Right lobe of liver (tissue), 6 donors: ENCODE measurements at regions not wholly inside any gene's neighbourhood (a gene's known extent, or its start where the extent isn't known, plus 50 kb on each side); places are given as distances from the start of the nearest gene placed in this dataset.

ENCODE experiments used
- ATAC-seq, 4 donors: fragments of 200-7000 bp; cut with Tn5 transposase; one replicate each; pipeline ENCODE4 v1.9.1; 2020; ENCODE audit warnings: mild to moderate bottlenecking in 4 of 4, moderate library complexity in 4 of 4
- DNase-seq, 3 donors: peaks; one replicate each; pipeline ENCODE4 v3.0.0-alpha.2; 2020
- H3K27ac ChIP-seq, 3 donors: fragments of 200-600 bp; one replicate each; pipeline ENCODE4 v1.8.0; 2022
- H3K27me3 ChIP-seq, 2 donors: fragments of 200-600 bp; one replicate each; pipeline ENCODE4 v1.8.0; 2022
- H3K36me3 ChIP-seq, 4 donors: fragments of 200-600 bp; sonication (generic) in 1 of 4; one replicate each; pipeline versions ENCODE4 v1.5.1 to v1.8.0; 2017 to 2022; ENCODE audit warnings: control low read depth in 1 of 4
- H3K4me1 ChIP-seq, 4 donors: fragments of 200-600 bp; sonication (generic) in 1 of 4; one replicate each; pipeline versions ENCODE4 v1.5.1 to v1.8.0; 2017 to 2022; ENCODE audit warnings: control low read depth in 1 of 4
- H3K4me3 ChIP-seq, 3 donors: fragments of 200-600 bp; one replicate each; pipeline ENCODE4 v1.8.0; 2022
- H3K9me3 ChIP-seq, 4 donors: fragments of 200-600 bp; sonication (generic) in 1 of 4; one replicate each; pipeline versions ENCODE4 v1.5.1 to v1.8.0; 2017 to 2022; ENCODE audit warnings: control low read depth in 1 of 4
- POLR2A ChIP-seq: fragments of 450-650 bp; IDR thresholded peaks from one replicate; pipeline ENCODE4 v1.6.1; 2017; ENCODE audit warnings: antibody characterized with exemption, mild to moderate bottlenecking
- WGBS: methylation state at CpG from one replicate; pipeline ENCODE4 v1.1.6; 2018; ENCODE audit warnings: low coverage, low lambda C conversion rate; ENCODE audit not compliant: insufficient coverage; ENCODE audit errors: missing lambda C conversion rate; 5-methylcytosine and 5-hydroxymethylcytosine counted together
- intact Hi-C, 2 donors: fragments of 100-400 bp; cut with DNase I; formaldehyde crosslinking; loops; one replicate each; pipeline versions ENCODE4 v1.11.2 to v1.14.1; 2022
- TF ChIP-seq, protein P1 (sequence below), 4 donors: fragments of 200-600 bp in 3 of 4; fragments of 450-650 bp in 1 of 4; IDR thresholded peaks; one replicate each; pipeline versions ENCODE4 v1.5.1 to v1.8.0; 2016 to 2022; ENCODE audit warnings: antibody characterized with exemption in 4 of 4, mild to moderate bottlenecking in 2 of 4
- donor health status: DM: no; HTN: yes; CAD: no.
- donor health status: DM: no; HTN: no; CAD: no.
- donor health status: DM: no; HTN: no; CAD: no.
- donor health status: DM: no; HTN: yes; CAD: no.
- donor health status: DM: no; HTN: yes; CAD: no.

DNA sequence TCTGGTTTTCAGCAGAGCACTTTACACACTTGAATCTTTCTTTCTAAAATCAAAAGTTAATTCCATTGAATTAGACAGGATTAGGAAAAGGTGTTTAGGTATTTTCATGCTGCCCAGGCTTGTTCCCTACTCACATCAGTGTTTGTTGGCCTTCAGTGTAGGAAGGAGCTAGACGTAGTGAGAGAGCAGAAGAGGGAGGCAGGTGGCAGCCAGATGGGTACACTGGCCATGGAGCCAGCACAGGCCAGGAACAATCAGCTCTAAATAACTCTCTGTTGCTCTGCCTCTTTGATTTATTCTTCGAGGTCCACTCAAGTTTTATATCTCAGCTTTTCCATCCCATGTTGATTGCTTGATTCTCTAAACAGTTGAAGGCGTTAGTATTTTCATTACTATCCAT lies 529.6 kb downstream of the PSAT1 start:
- Histone ChIP-seq H3K27me3 (no peaks in the 10 kb centered on the region), H3K9me3 (no peaks in the 10 kb centered on the region), H3K27ac (no peak overlapping the region), H3K4me3 (no peak overlapping the region), H3K4me1 (no peaks in the 10 kb centered on the region), H3K36me3 (no peaks in the 10 kb centered on the region)
- no peak for DNase-seq
- intact Hi-C loops = no loop called here
- ATAC-seq = no peak
- WGBS = 41% methylated on average over 3 of the region's 3 CpGs
- TF ChIP-seq, protein P1, sequence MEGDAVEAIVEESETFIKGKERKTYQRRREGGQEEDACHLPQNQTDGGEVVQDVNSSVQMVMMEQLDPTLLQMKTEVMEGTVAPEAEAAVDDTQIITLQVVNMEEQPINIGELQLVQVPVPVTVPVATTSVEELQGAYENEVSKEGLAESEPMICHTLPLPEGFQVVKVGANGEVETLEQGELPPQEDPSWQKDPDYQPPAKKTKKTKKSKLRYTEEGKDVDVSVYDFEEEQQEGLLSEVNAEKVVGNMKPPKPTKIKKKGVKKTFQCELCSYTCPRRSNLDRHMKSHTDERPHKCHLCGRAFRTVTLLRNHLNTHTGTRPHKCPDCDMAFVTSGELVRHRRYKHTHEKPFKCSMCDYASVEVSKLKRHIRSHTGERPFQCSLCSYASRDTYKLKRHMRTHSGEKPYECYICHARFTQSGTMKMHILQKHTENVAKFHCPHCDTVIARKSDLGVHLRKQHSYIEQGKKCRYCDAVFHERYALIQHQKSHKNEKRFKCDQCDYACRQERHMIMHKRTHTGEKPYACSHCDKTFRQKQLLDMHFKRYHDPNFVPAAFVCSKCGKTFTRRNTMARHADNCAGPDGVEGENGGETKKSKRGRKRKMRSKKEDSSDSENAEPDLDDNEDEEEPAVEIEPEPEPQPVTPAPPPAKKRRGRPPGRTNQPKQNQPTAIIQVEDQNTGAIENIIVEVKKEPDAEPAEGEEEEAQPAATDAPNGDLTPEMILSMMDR (IDR thresholded peaks at IDR 0.05) = no peak
- TF ChIP-seq POLR2A = no peak

DNA sequence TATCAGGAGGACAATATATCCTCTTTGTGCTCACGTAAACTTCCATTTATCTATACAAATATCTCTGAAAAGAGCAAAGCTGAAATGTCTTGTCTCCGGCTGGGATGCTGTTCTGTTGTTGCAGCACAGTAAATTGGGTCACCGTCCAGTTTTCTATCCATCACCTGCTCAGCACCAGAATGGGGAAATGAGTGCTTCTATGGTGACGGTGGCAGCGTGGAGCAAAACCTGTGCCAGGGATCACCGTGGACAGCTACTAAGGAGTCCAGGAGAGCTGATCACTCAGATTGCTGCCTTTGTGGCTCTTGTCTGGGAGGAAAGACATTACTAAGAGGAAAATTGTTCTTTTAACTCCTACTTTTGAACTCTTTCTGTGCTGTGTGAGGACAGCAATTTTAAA lies 531.6 kb downstream of the PSAT1 start:
- no peak for TF ChIP-seq POLR2A
- TF ChIP-seq, protein P1 (IDR thresholded peaks at IDR 0.05) = no peak
- H3K27me3 ChIP-seq = no peaks in the 10 kb centered on the region
- intact Hi-C loops = no loop called here
- H3K36me3 ChIP-seq = no peaks in the 10 kb centered on the region
- H3K4me3 ChIP-seq = no peak overlapping the region
- ATAC-seq (no peak), DNase-seq (no peak)
- no peaks in the 10 kb centered on the region for H3K4me1 ChIP-seq
- WGBS = 72% methylated on average over 6 of the region's 6 CpGs
- H3K27ac ChIP-seq = no peak overlapping the region
- no peaks in the 10 kb centered on the region for H3K9me3 ChIP-seq

DNA sequence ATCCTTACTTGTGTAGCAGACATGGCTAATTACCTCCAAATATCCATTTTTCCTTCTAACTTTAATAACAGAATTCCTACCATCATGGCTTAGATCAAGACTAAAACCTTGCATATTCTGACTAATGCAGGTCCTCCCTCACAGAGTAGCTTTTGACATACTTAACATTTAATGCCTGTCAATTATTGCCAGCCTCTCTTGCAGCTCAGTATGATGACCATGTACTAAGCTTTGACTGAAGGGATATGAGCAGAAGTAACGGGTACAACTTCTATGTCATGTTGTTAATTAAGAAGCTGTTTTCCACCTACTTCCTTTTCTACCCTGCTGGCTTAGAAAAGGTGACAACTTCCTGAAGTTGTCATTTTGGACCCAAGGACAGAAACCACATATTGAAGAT lies 533.4 kb downstream of the PSAT1 start:
- no peak for ATAC-seq
- no peak overlapping the region for H3K4me3 ChIP-seq
- H3K4me1 ChIP-seq = no peaks in the 10 kb centered on the region
- no peaks in the 10 kb centered on the region for H3K36me3 ChIP-seq
- H3K9me3 ChIP-seq = no peaks in the 10 kb centered on the region
- TF ChIP-seq, protein P1 (IDR thresholded peaks at IDR 0.05) = no peak
- TF ChIP-seq POLR2A = no peak
- H3K27me3 ChIP-seq = no peaks in the 10 kb centered on the region
- DNase-seq = no peak
- intact Hi-C loops = no loop called here
- H3K27ac ChIP-seq = no peak overlapping the region
- WGBS = 67% methylated on average over 1 of the region's 1 CpG

DNA sequence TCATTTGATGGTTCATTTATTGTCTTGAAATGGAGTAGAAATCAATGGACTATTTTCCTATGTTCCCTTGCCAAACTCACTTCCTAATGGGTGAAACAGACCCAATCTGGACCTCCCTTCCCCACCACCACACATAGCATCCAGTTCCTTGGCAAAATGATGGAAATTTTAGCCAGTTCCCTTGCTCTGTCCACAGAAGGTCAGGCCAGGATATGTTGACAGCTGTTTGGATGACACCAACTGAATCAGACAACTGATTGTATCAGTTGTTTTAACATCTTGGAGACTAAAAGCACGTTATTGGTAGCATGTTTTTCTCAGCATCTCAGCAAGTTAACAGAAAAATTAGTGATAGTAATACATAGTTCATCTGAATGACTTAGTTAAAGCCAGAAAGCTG lies 534.8 kb downstream of the PSAT1 start:
- Histone ChIP-seq H3K9me3 (no peaks in the 10 kb centered on the region), H3K4me1 (no peaks in the 10 kb centered on the region), H3K27me3 (no peaks in the 10 kb centered on the region), H3K27ac (no peak overlapping the region), H3K4me3 (no peak overlapping the region), H3K36me3 (no peaks in the 10 kb centered on the region)
- DNase-seq = no peak
- ATAC-seq = no peak
- no peak for TF ChIP-seq POLR2A
- TF ChIP-seq, protein P1 (IDR thresholded peaks at IDR 0.05) = no peak
- 0% methylated on average over 1 of the region's 1 CpG for WGBS
- intact Hi-C loops = no loop called here

DNA sequence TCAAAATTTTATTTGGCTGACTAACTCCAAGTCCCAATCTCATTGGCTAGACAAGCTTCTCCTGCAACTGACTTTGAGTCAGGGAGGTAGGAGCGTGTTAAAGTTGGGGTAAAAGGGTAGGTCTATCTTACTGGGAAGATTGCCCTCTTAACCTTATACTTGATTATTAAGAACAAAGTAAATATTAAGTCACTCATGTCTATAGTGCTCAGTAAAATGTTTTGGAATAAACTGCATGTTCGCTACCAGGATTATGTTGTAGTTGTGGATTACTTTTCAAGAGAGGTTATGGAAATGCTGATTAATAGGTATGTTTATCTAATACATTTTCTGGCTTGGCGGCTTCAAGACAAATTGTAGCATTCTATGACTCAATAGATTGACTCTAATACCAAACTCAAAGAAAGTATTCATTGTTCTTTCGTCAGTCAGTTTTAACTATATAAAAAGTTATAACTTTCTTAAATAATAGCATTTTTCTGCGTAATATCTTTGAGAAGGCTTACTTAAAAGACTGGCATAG lies 539.1 kb downstream of the PSAT1 start:
- no peak for ATAC-seq

More for the DNA sequence above, 539.1 kb downstream of the PSAT1 start:
- 72% methylated on average over 5 of the region's 5 CpGs for WGBS
- H3K9me3 ChIP-seq = no peaks in the 10 kb centered on the region
- no peak overlapping the region for H3K4me3 ChIP-seq
- H3K27me3 ChIP-seq = no peaks in the 10 kb centered on the region
- no peak for DNase-seq
- intact Hi-C loops = no loop called here
- no peaks in the 10 kb centered on the region for H3K4me1 ChIP-seq
- H3K36me3 ChIP-seq = no peaks in the 10 kb centered on the region
- no peak overlapping the region for H3K27ac ChIP-seq
- TF ChIP-seq, protein P1 (IDR thresholded peaks at IDR 0.05) = no peak
- TF ChIP-seq POLR2A = no peak
